Mesothelial cell of epicardium (in vitro differentiated cells): ENCODE measurements at regions not wholly inside any gene's neighbourhood (a gene's known extent, or its start where the extent isn't known, plus 50 kb on each side); places are given as distances from the start of the nearest gene placed in this dataset.

ENCODE experiments used
- DNase-seq, 2 experiments: peaks; one replicate each; pipeline ENCODE4 v3.0.0; 2021; ENCODE audit warnings: low spot score in 2 of 2; ENCODE audit not compliant: unreplicated experiment in 2 of 2
- H3K27ac Mint-ChIP-seq: 2 replicates; pipeline ENCODE4 v1.8.0; 2021; ENCODE audit warnings: mixed read lengths
- H3K27me3 Mint-ChIP-seq: 2 replicates; pipeline ENCODE4 v1.8.0; 2021; ENCODE audit warnings: low read depth, mixed read lengths
- H3K36me3 Mint-ChIP-seq: 2 replicates; pipeline ENCODE4 v1.8.0; 2021; ENCODE audit warnings: mixed read lengths
- H3K4me1 Mint-ChIP-seq: 2 replicates; pipeline ENCODE4 v1.8.0; 2021; ENCODE audit warnings: mixed read lengths
- H3K4me3 Mint-ChIP-seq: 2 replicates; pipeline ENCODE4 v1.8.0; 2021; ENCODE audit warnings: mild to moderate bottlenecking, moderate library complexity, mixed read lengths
- H3K9me3 Mint-ChIP-seq: 2 replicates; pipeline ENCODE4 v1.8.0; 2021; ENCODE audit warnings: mixed read lengths
- TF ChIP-seq, protein P1 (sequence below): fragments of 200-600 bp; sonication (generic); IDR thresholded peaks from one replicate; pipeline ENCODE4 v1.5.0; 2021; ENCODE audit warnings: antibody characterized with exemption; ENCODE audit not compliant: unreplicated experiment

DNA sequence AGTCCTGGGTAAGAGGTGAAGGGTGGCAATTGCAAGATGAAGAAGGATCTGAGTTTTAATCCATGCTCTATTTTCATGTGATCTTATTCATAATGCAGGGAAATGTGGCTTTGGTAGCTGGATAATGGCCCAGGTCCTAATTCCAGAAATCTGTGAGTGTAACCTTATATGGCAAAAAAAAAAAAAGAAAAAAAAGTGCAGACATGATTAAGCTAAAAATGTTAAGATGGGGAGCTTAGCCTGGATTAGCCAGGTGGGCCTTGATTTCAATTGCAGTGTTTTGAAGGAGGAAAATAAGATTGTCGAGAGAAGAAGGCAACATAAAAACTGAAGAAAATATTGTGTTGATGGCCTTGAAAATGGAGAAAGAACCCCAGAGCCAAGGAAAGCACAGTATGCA is 867.7 kb upstream of the HS3ST1 start:
- Mint-ChIP-seq H3K9me3 (no peaks in the 10 kb centered on the region), H3K27ac (no peak overlapping the region), H3K36me3 (no peaks in the 10 kb centered on the region), H3K27me3 (no peaks in the 10 kb centered on the region), H3K4me3 (no peak overlapping the region), H3K4me1 (no peaks in the 10 kb centered on the region)
- TF ChIP-seq, protein P1, sequence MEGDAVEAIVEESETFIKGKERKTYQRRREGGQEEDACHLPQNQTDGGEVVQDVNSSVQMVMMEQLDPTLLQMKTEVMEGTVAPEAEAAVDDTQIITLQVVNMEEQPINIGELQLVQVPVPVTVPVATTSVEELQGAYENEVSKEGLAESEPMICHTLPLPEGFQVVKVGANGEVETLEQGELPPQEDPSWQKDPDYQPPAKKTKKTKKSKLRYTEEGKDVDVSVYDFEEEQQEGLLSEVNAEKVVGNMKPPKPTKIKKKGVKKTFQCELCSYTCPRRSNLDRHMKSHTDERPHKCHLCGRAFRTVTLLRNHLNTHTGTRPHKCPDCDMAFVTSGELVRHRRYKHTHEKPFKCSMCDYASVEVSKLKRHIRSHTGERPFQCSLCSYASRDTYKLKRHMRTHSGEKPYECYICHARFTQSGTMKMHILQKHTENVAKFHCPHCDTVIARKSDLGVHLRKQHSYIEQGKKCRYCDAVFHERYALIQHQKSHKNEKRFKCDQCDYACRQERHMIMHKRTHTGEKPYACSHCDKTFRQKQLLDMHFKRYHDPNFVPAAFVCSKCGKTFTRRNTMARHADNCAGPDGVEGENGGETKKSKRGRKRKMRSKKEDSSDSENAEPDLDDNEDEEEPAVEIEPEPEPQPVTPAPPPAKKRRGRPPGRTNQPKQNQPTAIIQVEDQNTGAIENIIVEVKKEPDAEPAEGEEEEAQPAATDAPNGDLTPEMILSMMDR, result no peak
- DNase-seq, result no peak

DNA sequence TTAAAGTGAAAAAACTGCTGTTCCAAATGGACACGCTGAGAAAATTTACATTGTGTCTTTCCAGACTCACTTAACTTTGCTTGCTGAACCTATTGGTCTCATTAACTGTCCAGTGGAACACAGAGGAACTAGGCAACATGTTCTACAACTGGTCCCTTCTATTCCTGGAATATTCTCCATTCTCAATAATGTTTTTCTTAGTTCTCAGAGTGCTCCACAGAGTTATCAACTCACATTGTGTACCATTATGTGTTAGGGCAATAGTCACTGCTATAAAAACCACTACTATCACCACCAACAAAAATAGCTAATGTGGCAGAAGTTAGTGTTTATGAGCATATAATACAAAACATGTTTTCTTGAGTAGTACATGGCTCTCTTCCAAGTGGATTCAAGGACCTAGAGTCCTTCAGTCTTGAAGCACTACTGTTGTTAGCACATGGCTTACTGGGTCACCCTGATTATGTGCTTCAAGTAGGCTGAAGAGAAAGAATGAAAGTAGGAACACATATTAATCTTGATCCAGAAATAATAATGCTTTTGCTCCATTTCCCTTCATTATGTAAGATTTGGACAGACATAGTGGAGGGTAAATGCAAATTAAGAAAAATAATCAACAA is 865.3 kb upstream of the HS3ST1 start:
- Mint-ChIP-seq H3K36me3 (no peaks in the 10 kb centered on the region), H3K27me3 (no peaks in the 10 kb centered on the region), H3K4me3 (no peak overlapping the region), H3K9me3 (peaks cover 5% of the 10 kb centered on the region), H3K27ac (no peak overlapping the region), H3K4me1 (no peaks in the 10 kb centered on the region)
- TF ChIP-seq, protein P1, result no peak
- DNase-seq, result no peak

DNA sequence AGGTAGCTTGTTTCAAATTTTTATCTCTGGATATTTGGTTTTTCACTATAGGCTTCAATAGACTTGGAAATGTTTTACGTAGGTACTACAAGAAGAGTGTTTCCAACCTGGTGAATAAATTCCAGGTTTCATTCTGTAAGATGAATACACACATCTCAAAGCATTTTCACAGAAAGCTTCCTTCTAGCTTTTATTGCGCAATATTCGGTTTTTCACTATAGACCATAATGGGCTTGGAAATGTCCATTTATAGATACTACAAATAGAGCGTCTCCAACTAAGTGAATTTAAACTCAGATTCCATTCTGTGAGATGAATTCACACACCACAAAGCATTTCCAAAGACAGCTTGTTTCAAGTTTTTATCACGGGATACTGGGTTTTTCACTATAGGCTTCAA is 857.7 kb upstream of the HS3ST1 start:
- H3K4me3 Mint-ChIP-seq, result no peak overlapping the region
- no peak overlapping the region for H3K27ac Mint-ChIP-seq
- no peak for DNase-seq
- H3K4me1 Mint-ChIP-seq, result no peaks in the 10 kb centered on the region
- peaks cover 34% of the 10 kb centered on the region for H3K9me3 Mint-ChIP-seq
- TF ChIP-seq, protein P1, result no peak
- no peaks in the 10 kb centered on the region for H3K27me3 Mint-ChIP-seq
- no peaks in the 10 kb centered on the region for H3K36me3 Mint-ChIP-seq

DNA sequence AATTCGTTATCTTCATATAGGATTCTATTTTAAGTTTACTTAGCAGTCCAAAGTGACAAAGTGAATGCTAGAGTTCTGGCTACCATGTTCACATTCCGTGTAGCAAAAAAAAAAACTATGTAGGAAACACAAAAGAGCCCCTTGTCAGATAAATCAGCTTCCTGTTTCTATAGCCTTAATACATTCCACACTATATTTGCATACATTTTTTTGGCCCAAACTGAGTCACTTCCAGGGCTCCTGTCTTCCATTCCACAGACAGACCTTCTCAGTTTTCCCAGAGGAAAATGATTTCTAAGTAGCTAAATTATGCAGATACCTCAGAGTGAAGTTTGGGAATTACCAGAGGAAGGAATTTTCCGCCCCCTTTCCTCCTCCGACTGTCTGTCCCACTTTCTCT is 841.9 kb upstream of the HS3ST1 start:
- TF ChIP-seq, protein P1, result no peak
- Mint-ChIP-seq H3K4me3 (no peak overlapping the region), H3K36me3 (no peaks in the 10 kb centered on the region), H3K4me1 (peaks cover 2% of the 10 kb centered on the region), H3K27ac (no peak overlapping the region), H3K9me3 (peaks cover 3% of the 10 kb centered on the region), H3K27me3 (no peaks in the 10 kb centered on the region)
- no peak for DNase-seq

DNA sequence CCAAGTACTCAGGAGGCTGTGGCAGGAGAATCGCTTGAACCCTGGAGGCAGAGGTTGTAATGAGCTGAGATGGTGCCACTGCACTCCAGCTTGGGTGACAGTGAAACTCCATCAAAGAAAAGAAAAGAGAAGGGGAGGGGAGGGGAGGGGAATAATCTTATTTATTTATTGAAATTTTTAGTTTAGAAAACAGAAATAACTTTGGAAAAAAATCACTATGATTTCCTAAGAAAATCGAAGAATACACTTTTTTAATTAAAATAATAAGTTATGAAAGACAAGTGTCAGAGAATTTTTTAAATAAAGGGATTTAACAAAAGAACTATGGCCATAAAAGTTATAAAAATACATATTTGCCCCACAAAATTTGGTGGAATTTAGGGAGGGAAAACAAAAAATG is 836.9 kb upstream of the HS3ST1 start:
- peaks cover 9% of the 10 kb centered on the region for H3K9me3 Mint-ChIP-seq
- no peak overlapping the region for H3K4me3 Mint-ChIP-seq
- no peak overlapping the region for H3K27ac Mint-ChIP-seq
- H3K36me3 Mint-ChIP-seq, result no peaks in the 10 kb centered on the region
- DNase-seq, result no peak
- H3K4me1 Mint-ChIP-seq, result no peaks in the 10 kb centered on the region
- H3K27me3 Mint-ChIP-seq, result no peaks in the 10 kb centered on the region
- TF ChIP-seq, protein P1, result no peak

DNA sequence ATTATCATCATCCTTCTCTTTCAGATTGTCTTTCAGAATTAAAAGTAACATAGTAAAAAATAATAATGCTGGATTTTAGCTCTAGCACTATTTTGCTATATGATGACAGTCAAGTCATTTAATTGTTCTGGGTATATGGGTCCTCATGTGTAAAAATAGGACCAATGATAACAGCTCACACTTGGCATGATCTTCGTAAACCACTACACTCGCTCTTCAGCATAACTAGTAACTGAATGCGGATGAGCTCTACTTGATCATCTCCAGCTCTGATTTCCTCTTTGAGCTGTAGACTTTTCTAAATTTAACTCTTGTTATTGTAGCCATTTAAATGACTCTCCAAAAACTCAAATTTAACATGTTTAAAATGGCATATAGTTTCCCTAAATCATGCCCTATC is 831.8 kb upstream of the HS3ST1 start:
- no peaks in the 10 kb centered on the region for H3K27me3 Mint-ChIP-seq
- no peak for DNase-seq
- no peaks in the 10 kb centered on the region for H3K4me1 Mint-ChIP-seq
- H3K4me3 Mint-ChIP-seq, result no peak overlapping the region
- TF ChIP-seq, protein P1, result no peak
- no peak overlapping the region for H3K27ac Mint-ChIP-seq
- H3K36me3 Mint-ChIP-seq, result no peaks in the 10 kb centered on the region
- peaks cover 17% of the 10 kb centered on the region for H3K9me3 Mint-ChIP-seq
